Fibroblast of villous mesenchyme (primary cell): ENCODE measurements at regions not wholly inside any gene's neighbourhood (a gene's known extent, or its start where the extent isn't known, plus 50 kb on each side); places are given as distances from the start of the nearest gene placed in this dataset.

ENCODE experiments used
- DNase-seq: peaks from one replicate; pipeline ENCODE4 v3.0.0-alpha.2; 2010; ENCODE audit warnings: low read depth
- H3K4me3 ChIP-seq: 2 replicates; pipeline ENCODE4 v1.5.1; 2011; ENCODE audit warnings: low read depth, mild to moderate bottlenecking, low read length
- CTCF ChIP-seq: IDR thresholded peaks from 2 replicates; pipeline ENCODE4 v1.5.1; 2012; ENCODE audit warnings: low read depth, mild to moderate bottlenecking, low read length; ENCODE audit not compliant: insufficient read depth

DNA sequence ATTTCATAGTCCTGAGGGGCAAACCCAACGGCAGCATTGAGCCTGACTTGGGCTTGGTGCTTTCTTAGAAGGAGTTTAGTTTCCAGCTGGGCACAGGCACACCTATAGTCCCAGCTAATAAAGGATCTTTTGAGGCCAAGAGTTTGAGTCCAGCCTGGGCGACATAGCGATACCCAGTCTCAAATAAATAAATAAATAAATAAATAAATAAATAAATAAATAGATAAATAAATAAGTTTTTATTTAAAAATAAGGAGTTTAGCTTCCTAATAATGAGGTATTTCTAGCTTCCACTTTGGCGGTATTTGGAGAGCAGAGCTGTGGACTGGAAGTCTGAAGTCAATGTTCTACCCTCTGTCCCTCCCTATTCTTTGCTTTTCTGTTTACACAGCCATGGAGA is 186.6 kb downstream of the URB2 start:
- TF ChIP-seq CTCF = no peak
- no peak overlapping the region for H3K4me3 ChIP-seq
- no peak for DNase-seq

DNA sequence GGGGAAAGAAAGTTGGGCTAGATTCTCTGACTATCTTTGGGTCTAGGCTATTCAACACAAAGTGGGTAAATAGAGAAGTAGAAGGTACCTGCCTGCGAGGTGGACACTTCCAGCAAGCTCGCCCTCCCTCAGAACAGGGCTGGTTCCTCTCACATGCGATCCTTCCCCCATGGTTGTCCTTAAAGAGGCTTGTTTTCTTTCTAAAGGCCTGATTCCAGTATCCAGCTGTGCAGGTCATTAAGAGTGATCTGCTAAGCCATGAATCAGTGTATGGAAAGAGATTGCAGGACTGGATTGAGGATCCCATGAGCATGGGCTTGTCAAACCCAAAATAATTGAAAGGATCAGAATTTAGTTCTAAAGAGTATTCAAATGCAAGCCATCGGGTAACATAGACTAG is 189.0 kb downstream of the URB2 start:
- no peak overlapping the region for H3K4me3 ChIP-seq
- TF ChIP-seq CTCF = no peak
- DNase-seq = no peak

DNA sequence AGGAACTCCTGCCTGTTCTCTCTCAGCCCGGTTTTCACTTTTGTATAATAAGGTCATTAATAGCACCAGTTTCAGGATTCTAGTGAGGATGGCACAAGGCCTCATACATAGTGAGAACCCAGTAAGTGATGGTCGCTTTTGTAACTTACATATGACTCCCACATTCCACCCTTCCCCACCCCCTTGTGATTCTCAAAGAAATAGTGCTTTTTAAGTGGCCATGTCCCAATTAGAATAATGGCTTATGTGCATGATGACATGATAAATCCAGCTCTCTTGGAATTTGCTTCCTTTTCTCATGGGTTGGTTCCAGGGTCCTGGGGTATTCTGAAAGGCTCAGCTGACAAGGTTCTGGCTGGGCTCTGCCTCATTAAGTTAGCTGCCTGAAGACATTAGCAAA is 189.9 kb downstream of the URB2 start:
- DNase-seq = no peak
- TF ChIP-seq CTCF = no peak
- H3K4me3 ChIP-seq = no peak overlapping the region

DNA sequence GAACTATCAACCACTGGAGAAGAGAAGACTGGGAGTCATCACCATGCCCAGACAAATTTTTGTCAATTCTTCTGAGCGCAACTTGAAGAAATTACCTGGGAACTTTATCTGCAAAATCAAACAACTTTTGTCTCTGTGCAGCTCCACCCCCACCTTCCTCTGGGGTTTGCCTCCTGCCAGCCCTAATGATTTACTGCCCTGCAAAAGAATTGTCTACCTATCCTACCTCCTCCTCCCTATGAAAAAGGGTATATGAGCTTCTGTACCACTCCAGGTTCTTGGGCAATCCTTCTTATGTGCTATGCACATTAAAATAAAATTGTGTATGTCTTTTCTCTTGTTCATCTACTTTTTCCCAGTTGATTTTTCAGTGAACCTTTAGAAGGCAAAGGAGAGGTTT is 191.9 kb downstream of the URB2 start:
- H3K4me3 ChIP-seq = no peak overlapping the region
- DNase-seq = no peak
- TF ChIP-seq CTCF = no peak

- no peak for DNase-seq
- no peak overlapping the region for H3K4me3 ChIP-seq
- TF ChIP-seq CTCF = no peak
These were observed 193.0 kb downstream of the URB2 start for GRCh38 chr1:229819091-229819490.

DNA sequence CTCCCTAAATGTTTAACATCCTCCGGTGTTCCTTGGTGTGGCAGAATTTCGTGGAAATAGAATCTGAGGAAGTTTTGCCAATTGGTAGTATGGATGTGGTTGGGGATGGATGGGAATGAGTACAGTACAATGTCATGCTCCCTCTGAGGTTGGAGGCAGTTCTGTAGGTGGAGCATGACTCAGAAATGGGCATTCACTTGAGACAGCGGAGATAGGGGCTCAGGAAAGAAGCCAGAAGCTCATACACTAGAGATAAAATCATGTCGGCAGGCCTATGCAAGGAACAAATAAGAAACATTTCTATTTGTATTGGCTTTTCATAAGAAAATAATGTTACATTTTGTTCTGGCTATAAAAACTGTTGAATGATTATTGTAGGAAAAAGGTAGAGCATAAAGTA is 196.0 kb downstream of the URB2 start:
- TF ChIP-seq CTCF = no peak
- no peak for DNase-seq
- no peak overlapping the region for H3K4me3 ChIP-seq

DNA sequence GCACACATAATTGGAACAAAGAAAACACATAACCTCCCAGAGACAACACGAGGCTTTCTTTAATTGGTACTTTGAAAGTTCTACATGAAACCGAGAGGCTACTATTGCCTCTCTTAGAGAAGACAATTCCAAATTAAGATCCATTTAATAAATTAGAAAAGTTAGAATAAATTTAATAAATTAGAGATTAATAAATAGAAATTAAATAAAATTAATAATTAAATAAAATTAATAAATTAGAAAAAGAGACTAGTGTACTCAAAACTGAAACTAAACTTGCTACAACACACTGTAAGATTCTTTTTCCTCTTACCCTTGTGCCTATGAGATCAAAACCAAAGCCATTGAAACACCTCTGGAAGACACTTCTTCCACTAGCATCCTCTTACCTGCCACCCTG is 199.0 kb downstream of the URB2 start:
- DNase-seq = no peak
- no peak for TF ChIP-seq CTCF
- no peak overlapping the region for H3K4me3 ChIP-seq
